NCI-H1694 (cell line): ENCODE measurements at regions not wholly inside any gene's neighbourhood (a gene's known extent, or its start where the extent isn't known, plus 50 kb on each side); places are given as distances from the start of the nearest gene placed in this dataset.
"Not testable (repeated sequence)": the region's sequence is repeated elsewhere in the genome, so short reads cannot be mapped to it uniquely, and the experiment has no call there.

Experiments
- DNase-seq: peaks from one replicate; lab custom pipeline; 2025; lab: John Stamatoyannopoulos, UW

DNA sequence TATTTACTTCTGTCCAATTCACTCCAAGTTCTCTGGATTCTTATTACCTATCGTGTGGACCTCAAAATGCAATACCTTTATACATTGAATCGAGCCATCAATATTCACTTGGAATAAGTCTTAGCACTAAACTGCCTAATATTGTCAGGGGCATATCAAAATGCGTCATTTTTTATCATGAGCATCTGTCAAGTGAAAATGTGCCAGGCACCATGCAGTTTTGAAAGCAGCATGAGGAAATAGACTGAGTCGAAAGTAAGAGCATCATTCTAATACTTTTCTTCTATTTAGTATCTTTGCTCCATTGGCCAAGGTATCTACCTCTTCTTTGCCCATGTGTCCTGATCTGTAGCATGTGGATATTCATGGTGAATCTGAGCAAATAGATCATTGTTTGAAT lies 1193.4 kb downstream of the CDH11 start:
- no peak for DNase-seq

DNA sequence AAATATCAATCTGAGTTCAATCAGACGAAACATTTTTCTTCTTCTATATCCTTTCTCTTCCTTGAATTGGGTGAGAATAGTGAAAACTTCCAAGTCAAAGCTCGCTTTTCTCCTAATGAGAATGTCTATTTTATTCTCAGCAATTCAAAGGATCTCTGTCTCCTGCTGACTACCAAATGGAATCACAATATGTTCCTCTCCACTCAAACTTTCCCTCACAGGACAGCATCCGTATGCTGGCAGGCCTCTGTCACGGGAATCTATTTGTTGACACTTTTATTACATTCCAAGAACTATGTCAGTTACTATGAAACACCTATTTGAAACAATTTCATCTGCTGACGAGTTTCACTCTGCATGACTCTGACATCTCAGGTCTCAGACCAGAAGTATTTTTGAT lies 1196.6 kb downstream of the CDH11 start:
- DNase-seq = no peak

DNA sequence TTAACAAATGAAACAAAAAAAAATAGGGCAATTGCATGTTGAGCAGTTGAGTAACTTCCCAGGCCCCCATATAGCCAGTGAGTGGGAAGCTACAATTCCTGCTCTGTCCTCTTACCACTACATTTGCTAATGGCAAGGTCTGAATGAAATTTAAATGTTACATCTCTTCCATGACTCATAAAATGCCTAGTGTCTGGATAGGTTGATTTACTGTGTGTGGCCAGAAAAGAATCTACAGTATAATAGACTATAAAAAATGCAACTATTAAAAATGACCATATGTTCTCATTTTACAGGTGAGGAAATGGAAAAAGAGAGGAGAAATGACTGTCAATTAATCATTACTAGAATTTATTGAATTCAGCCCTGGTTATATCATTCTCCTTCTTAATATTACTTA lies 1199.3 kb downstream of the CDH11 start:
- DNase-seq = no peak

DNA sequence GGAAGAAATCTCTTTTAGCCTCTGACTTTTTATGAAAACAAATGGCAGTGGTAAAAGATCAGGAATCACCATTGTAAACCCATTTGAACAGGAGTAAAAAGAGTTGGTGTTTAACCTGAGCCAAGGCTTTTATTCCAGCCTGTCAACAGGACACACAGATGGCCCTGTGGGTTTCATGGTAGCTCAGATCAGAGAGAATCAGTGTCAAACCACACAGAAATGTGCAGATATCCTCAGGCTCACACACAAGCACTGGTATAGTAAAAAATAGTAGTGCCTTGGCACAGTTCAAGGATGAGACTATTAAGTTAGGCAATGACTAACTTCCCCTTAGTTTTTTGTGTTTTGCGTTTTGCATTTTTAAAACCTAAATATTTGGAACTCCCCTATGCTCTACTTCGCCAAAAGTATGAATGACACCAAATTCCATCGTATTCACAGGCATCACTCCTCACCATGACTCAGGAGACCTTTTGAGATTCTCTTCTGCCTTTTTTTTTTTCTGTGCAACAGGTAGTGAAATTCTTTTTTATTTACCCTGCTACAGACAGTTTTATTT lies 1200.0 kb downstream of the CDH11 start:
- no peak for DNase-seq

DNA sequence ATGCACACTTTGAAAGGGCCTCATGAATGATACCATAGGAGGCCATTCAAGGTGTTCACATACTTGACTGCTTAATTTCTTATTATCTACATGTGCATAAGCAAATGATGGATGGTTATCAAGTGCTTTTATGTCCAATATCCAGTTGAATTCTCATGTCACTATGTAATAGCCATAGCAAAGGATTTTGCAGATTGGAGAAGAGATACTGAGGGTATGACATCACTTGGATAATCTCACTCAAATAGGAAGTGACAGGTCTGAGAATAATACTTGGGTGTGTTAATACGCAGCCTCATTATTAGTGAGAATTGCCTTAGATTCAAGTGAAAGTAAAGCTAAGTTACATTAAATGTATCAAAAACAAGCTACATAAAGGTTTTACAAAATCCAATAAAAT lies 1208.6 kb downstream of the CDH11 start:
- no peak for DNase-seq

DNA sequence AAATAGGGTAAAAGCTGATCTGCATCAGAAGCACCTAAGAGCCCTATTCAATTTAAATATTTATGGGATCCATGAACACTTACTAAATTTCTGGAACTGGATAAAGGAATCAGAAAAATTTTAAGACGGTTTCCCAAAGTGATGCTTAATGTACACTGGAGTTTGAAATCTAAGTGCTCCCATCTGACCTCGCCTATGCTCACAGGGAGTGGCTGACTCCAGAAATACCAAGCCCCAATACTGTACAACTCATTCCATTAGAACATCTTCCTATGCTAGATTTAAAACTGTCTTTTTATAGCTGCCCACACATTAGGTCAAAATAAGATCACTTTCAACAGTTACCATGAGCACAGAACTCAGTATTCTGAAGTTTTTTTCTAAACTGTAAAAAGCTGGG lies 1214.6 kb downstream of the CDH11 start:
- no peak for DNase-seq

DNA sequence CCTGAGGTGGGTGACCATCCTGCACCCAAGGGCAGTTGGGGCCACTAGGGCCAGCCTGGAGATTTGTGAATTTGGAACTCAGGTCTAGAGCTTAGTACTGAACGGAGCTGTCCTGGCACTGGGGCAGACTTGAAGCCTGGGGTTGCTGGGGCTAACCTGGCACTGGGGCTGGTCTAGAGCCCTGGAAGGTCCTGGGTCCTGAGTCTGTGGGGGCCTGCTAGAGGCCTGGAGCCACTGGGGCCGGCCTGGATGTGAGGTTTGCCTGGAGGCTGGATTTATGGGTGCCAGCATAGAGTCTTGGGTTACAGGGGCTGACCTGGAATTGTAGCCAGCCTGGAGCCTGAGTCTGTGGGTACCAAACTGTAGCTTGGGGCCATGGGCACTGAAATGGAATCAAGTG lies 1216.9 kb downstream of the CDH11 start:
- DNase-seq = no peak

DNA sequence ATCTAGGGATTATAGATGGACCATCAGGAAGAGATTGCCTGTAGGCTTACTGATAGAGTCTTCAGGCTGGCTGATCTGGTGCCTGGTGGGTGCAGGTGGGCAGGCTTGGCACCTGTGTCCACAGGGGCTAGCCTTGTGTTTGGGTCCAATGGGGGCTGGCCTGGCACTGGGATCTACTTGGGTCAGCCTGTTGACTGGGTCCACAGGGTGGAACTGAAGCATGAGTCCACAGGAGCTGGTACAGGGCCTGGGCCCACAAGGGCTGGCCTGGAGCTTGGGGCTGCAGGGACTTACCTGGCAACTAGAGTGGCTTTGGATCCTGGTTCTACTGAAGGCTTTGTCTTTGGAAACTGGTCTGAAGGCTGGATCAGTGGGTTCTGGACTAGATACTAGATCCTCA lies 1217.7 kb downstream of the CDH11 start:
- DNase-seq = no peak

DNA sequence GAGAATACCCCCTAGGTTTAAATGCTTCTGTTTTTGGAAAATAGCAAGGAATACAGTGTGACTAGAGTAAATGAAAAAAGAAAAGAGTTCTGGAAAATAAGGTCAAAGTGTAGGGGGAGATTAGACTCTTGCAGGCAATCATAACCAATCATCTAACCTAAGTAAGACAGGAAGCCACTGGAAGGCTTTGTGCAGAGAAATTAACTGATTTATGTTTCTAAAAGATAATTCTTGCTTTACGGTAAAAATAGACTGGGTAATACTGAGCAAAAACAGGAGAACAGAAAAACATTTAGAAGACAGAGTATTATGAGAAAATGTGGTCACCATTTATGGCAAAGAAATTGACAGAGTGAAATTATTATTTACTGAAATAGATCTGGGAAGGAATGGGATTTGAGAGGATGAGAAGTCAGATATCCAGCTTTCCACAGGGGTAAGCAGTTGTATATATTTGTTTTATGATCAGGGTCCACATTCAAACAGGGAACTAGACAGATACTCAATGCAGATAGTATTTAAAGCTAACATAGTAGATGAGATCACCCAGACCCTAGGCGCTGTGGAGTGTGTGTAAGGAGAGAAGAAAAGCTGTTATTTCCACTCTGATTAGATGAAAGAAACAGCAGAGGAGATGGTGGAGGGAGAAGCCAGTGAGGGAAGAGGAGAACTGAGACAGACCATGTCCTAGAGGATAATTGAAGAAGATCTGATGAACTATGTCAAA lies 1225.3 kb downstream of the CDH11 start:
- no peak for DNase-seq

DNA sequence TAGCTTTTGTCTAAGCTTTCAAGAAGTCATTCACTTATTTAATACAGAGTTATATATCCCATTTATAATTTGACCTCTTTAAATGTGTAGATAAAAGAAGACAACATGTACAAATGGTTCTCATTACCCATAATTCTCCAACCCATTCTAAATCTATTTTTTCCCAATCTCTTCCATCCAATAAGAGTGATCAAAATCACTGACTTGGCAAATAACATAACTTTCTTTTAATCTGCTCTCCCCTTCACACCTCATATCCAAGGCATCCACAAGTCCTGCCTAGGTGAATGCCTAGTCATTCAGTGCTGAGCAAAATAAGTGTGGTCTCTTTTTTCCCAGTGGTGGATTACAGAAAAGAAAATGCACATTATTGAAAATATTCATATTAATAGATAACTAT lies 1231.1 kb downstream of the CDH11 start:
- DNase-seq = no peak

DNA sequence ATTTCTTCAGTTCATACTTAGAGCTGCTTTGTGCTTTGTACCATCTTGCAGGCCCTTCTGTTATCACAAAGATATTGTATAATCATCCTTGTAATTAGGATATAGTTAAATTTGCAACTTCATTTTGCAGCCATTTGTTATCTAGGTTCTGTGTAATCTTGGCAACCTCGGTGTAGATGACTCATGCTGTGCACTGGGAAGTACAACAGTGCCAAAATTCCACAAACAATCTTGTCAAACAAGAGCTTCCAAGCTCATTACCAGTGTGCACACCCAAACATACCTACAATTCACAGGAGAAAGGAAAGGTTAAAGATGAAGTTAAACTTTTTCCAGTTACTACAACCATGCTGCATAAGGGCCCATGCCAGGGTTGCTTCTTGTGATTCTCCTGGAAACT lies 1231.8 kb downstream of the CDH11 start:
- DNase-seq = peak; percentile 7

DNA sequence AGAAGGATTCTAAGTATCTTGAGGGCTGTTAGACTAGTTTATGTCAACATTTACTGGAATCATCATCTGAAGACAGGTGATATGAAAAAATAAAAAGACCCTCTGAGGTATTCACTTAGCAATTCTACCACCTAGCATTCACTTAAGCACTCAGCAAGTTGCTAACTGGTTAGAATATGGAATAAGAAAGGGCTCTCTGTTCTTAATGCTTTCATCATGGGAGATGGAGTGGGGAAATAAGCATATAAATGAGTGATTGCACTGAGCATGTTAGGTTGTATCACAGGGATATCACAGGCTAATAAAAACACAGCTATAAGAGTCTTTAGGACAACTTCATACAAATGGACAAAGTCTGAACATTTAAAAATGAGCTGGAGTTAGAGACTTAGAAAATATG lies 1238.8 kb downstream of the CDH11 start:
- DNase-seq = no peak

DNA sequence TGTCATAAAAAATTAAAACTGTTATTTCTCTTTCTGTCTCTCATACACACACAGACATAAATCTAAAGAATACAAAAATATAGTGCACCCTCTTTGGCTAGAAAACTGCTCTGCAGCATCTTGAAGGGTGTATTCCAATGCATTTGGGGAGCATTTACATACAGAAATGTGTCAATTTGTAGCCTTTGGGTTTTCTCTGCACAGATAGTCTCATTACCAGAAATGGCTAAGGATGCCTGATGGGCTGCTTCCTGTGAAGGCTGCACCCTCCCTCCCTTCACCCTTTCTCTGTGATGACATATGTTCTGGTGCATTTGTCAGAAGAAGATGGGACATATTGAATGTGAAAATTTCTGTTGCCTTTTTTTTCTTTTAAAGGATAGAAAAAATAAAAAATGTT lies 1239.3 kb downstream of the CDH11 start:
- no peak for DNase-seq

DNA sequence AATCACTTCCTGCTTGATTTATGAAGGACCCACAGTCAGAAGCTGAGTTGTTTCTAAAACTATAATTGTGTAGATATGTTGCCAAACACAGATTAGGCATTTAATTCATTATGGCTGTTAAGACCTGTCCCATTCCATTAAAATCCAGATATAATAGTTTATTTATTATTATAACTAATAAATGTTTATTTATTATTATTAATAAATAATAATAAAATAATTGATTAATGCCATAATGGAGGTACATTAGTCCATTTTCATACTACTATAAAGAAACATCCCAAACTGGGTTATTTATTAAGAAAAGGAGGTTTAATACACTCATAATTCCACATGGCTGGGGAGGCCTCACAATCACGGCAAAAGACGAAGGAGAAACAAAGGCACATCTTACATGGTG lies 1240.9 kb downstream of the CDH11 start:
- DNase-seq = no peak

DNA sequence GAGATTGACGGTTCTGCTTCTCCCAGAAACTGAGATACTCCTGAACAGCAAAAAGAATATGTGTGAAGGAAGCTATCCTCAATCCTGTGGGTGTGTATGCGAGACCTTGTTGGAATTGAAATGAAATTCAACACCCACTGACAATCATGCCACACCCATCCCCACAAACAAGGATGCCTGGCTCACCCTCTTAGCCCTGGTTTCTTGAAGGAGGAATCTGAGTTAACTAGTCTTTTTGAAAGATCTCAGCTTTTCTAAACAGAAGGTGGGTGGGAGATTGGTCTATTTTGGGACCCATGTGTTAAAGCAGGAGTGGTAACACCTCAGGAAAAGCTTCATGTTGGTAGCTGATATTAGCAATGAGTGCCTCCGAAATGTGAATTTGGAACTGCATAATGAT lies 1244.5 kb downstream of the CDH11 start:
- DNase-seq = no peak

DNA sequence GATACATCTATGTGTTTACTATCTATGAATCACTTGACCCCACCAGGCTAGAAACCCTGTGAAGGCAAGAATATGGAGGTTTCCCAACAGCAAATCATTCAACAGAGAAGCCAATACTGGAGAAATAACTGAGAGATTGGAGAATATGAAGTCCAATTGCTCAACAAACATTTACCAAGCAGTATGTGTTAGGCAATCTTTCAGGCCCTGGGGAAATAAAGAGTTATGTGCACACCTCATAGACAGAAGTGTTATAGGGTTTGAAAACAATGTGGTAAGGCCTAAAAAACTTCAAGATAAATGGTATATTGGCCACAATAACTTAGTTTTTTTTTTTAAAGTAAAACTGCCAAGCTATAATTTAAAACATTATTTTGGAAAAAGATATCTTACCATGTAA lies 1245.8 kb downstream of the CDH11 start:
- DNase-seq = no peak

DNA sequence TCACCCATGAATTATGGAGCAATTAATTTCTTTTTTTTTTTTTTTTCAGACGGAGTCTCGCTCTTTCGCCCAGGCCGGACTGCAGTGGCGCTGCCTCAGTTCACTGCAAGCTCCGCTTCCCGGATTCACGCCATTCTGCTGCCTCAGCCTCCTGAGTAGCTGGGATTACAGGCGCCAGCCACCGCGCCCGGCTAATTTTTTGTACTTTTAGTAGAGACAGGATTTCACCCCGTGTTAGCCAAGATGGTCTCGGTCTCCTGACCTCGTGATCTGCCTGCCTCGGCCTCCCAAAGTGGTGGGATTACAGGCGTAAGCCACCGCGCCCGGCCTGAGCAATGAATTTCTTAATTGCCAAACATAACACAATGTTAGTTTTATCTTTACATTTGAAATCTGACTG lies 1261.2 kb downstream of the CDH11 start:
- DNase-seq = not testable (repeated sequence)

DNA sequence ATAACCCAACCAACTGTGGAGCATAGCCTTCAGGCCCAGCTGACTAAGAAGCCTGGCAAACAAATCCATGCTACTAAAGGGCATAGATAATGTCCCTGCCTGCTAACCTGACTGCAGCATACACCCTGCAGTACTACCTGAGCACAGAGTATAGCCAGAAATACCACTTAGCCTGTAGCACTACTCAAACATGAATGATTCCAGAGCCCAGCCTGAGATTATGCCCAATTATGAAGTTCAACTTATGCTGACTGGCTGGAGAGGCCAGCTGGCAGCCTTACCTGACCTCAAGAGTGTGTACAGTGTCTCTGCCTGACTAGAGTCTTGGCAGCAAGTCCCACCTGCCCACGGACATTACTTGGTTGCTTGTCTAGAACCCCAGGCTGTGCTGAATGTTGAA lies 1265.3 kb downstream of the CDH11 start:
- DNase-seq = no peak

DNA sequence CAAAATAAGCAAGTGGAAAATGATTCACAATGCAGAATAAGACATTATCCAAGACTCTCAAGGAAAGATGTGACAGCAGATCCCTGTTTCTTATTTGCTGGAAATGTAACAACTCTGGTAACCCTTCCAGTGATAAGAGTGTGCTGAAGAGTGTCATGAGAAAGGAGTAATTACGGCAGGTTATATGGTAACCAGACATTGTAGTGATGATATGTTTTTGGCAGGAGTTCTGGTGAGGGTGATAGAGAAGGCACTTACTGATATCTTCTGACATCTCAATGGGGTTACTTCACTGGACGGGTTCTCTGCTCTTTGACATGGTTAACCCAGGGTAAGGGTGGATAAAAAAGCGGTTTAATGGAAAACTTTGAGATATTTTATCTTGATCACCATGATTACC lies 1270.9 kb downstream of the CDH11 start:
- DNase-seq = no peak

DNA sequence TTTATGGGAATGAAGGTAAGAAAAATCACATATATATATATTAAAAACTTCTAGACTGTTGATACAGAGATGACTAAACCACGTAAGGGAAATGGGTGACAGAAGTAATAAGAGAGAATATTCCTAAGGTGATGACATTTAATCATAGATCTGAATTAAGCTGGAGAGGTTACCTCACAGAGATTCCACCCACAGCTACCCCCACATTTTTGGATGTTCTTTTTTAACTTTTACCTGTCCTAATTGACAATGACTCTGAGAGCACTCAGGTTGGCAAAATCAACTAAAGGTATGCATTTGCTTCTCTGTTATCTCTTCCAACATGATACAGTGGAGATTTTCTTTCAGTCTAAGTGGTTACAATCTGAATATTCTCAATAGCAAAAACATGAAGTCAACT lies 1280.6 kb downstream of the CDH11 start:
- DNase-seq = no peak

DNA sequence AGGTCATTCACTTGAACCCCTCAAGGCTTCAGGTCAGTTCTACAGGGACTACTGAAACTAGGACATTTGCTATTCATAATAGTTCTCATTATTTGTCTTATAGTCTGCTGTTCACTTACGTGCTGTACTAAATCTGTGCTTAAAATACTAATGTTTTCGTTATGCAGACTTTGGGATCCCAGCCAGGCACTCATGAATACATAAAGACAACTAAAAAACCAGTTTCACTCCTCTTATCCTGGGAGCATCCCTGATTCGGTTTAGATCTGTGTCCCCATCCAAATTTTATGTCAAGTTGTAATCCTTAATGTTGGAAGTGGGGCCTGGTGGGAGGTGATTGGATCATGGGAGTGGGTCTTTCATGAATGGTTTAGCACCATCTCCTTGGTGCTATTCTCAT lies 1291.8 kb downstream of the CDH11 start:
- DNase-seq = no peak

DNA sequence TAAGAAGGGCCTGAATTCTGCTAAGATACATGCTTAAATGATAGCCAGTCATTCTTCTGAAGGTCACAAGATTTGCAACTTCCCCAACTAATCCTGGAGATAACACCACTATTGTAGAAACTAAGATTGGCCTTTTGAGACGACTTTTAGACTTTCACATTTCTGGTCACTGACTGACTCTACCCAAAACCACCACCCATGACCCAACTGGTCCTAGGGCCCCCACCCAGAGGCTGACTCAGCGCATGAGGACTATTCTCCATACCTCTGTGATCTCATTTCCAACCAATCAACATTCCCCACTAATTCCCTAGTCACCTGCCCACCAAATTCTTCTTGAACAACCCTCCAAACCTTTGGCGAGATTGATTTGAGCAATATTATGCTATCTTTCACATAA lies 1299.0 kb downstream of the CDH11 start:
- DNase-seq = no peak

DNA sequence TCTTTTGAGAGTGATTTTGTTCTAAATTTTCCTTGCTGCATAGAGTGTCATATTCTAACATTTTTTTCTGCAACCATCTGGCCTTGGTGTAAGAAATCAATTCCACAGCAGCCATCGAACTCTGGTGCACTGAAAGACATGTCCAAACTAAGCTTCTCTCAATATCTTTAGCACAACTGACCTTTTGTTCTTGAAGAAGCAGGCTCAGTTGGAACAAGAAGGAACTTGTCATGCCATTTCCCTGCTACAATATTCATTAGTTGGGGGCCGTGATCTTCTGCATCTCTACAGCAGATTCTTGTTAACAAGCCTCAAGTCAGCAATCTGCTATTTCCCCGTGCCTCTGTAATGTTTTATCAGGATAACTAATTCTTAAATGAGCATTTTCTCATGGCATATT lies 1305.6 kb downstream of the CDH11 start:
- no peak for DNase-seq

DNA sequence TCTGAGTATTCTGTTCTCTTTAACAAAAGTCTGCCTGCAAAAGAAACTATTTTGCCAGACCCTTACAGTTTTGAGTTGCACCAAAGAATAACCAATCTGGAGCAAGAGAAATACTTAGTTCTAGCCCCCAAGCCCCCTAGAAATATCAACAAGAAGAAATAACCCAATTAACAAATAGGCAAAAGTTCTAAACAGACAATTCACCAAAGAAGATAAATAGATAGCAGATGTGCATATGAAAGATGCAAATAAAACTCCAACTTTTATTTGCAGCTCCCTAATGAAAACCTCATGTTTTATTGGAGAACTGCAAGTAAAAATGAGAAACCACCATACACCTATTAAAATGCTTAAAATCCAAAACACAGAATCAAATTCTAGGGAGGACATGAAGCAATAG lies 1308.0 kb downstream of the CDH11 start:
- DNase-seq = no peak
